HL-60/S4 (cell line): ENCODE measurements at regions not wholly inside any gene's neighbourhood (a gene's known extent, or its start where the extent isn't known, plus 50 kb on each side); places are given as distances from the start of the nearest gene placed in this dataset.
"Not testable (repeated sequence)": the region's sequence is repeated elsewhere in the genome, so short reads cannot be mapped to it uniquely, and the experiment has no call there.

ENCODE experiments used
- in situ Hi-C: fragments of 300-500 bp; cut with MboI; formaldehyde crosslinking; loops from 2 replicates; pipeline ENCODE4 v1.14.3; 2022; ENCODE audit warnings: low sequenced_read_pairs

DNA sequence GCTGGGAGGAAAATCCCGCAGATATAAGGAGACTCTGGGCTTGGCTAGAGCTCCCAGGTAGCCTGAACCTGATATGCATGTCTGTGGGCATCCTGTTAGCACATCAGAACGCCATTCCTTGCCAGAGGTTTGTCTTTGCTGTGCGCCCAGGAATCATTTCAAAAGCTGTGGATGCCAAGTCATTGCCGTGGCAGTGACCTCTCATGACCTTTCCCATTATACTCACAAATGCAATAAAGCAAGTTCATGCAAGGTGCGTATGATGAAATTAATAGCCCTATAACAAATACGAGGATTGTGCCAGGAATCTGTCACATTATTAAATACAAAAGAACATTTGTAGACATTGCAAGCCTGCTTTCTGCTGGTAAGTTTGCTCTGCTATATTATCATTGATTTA is 229.1 kb upstream of the PELI2 start:
- in situ Hi-C loops: no loop called here

DNA sequence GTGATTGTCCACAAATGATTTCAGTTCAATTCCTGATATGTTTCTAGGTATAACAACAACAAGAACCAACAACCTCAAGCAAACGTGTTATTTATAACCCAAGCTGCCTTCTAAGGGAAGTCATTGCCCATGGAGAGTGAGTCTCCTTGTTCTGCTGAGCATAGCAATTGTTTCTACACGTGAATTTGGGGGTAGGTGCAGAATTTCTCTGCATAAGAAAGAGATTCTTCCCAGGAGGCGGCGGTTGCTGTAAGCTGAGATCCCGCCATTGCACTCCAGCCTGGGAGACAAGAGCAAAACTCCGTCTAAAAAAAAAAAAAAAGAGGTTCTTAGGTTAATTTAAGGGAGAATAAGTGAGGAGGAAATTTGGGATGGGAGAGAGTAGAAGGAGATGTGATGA is 226.5 kb upstream of the PELI2 start:
- in situ Hi-C loops: no loop called here

DNA sequence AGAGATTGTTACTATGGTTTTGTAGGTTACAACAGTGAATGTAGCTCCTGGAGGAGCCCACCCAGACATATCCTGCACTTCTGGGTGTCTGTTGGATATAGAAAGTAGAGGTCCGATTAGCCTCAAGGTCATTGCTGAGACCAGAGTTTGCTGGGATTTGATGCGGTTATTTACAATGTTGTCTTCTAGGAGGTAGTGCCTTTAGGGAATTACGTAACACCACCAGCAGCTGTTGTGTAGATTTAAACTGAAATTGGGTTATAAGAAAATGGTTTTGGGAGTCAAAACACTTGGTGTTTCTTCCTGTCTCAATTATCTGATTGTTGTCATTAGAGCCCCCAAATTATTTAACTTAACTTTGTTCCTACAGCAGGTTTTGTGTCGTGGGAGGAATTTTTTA is 225.3 kb upstream of the PELI2 start:
- in situ Hi-C loops: no loop called here

DNA sequence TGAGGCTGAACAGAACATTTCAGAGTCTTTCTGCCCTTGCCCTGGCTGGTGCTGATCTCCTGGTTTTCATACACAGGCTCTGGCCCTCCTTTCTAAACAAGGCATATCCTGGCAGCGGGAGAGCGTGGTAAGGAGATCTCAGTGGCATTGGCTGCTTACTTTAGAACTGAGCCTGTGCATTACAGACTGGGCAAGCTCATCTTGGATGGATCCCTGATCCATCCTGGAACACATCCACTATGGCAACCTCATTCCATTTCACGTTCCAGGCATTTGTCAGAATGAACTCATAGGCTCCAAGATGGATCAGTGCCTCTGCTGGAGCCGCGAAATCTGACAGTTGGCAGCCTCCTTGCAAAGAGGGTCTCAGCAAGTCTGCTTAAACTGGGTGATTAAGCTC is 224.5 kb upstream of the PELI2 start:
- in situ Hi-C loops: no loop called here

DNA sequence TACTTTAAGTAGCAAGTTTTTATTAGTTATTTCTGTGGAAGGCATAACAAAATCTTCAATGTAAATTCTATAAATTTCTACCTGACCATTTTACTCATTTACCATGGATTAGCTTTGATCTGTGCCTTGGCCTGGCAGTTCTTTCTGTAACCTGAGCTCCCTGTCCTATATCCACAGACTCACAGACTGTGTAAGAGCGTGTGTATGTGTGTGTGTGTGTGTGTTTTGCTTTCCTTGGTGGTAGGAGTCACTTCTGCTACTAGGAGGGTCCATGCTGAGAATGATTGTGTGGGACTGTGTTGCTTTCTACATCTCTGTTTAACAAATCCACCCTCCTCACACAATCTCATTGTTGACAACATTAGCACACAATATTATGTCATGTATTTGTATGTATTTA is 221.2 kb upstream of the PELI2 start:
- in situ Hi-C loops: no loop called here

DNA sequence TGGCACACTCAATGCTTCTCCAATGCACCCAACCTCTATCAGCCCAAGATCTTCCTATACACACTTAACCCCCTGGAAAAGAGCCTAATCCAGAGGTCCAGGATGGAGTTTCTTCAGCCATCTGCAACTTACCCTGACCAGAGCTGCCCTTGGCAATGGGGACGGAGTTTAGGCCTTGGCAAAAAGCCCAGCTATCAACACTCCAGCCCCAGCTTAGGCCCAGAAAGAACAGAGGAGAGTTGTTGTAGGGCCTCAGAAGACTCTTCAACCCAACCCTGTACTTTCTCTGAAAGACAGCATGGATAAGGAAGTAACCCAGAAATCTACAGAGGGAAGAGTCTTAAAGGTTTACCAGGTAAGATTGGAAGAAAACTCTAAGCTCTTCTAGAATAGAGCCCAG is 219.3 kb upstream of the PELI2 start:
- in situ Hi-C loops: no loop called here

DNA sequence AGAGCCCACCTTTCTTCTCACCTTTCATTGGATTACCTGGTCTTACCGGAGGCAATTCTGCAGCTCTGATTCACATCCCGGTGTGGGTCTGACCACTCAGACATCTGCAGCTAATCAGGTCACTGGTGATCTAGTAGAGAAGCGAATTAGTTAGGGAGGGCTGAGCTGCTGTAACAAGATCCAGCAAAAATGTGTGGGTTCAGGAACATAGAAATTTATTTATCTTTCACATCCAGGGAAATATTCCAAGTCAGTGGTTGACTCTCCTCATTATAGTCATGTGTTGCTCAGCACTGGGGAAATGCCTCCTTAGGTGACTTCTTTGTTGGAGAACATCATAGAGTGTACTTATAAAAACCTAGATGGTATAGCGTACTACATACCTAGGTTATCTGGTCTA is 218.7 kb upstream of the PELI2 start:
- in situ Hi-C loops: no loop called here

DNA sequence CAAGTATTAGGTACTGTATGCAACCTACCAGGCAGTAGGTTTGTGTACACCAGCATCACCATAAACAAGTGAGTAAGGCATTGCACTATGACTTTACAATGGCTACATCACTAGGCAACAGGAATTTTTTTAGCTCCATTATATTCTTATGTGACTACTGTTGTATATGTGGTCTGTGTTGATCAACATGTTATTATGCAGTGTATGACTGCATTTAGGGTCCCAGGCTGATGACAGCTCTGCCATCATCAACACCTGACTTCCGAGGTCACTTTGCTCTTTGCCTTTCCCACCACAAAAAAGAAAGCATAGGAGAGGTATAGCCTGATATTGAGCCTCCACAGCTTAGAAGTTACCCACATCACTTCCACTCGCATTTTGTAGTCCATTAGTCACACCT is 217.5 kb upstream of the PELI2 start:
- in situ Hi-C loops: no loop called here

DNA sequence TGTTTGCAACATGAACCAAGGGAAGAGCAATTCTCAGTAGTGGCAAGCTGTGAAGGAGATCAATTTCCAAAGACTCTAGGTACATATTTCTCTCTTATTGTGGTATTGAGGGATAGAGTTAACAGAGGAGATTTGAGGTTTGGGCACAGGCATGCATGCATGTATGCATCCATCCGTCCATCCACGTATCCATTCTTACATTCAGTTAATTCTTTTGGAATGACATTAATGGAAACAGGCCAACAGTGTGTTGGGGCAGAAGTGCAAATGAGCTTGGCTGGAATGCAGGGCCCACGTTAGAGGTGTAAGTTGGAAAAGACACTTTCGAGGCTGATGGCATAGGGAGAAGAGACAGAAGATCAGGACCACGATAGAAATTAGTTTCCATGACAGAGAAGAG is 216.9 kb upstream of the PELI2 start:
- in situ Hi-C loops: no loop called here

DNA sequence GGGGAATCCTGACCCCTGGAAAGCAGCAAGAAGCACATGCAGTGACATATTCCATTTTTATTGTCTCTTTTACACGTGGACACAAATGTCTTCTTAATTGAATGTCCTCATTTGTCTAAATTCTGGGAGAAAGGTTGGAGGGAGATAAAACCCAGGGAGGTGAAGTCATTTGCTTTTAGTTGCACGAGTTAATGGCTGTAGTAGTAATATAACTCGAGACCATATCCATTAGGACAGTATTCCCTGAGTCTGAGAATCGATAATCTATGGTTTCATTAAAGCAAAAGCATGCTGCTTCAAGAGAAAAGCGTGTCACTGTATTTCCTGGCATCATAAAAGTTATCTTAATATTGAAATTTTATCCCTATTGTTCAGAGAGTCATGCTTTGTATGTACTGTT is 216.0 kb upstream of the PELI2 start:
- in situ Hi-C loops: no loop called here

DNA sequence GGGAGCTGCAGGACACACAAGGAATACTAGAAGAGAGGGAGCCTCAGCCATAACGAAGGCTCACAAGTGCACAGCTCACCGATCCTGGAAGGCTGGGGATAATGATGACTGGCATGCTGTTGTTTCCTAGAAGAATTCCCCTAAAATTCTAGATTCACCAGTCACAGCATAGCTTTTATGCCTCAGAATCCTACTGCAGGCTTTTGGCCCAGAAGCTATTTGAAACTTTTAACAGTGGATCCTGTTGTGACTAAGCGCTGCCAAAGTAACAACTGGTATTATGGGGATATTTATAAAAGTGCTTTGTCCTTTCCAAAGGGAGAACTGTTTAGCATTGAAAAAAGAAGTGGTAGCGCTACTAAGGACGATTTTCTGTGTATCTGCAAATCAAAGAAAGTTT is 214.1 kb upstream of the PELI2 start:
- in situ Hi-C loops: no loop called here

DNA sequence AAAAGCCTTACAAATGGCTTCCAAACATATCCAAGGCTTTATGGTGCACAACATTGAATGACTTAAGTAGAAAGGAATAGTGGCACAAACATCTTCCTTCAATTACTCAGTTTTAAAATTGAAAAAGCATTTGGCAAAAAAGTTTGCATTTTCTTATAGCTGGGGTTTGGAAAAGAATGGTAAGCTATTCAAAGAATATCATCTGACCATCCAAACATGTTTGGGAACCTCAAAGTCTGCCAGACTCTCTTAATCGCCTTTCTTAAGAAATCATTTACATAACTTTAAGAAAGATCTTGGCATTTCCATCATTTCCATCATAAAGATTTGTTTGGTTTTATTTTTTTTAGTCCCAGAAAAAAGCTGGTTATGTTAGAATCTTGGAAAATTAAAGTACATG is 210.1 kb upstream of the PELI2 start:
- in situ Hi-C loops: no loop called here

DNA sequence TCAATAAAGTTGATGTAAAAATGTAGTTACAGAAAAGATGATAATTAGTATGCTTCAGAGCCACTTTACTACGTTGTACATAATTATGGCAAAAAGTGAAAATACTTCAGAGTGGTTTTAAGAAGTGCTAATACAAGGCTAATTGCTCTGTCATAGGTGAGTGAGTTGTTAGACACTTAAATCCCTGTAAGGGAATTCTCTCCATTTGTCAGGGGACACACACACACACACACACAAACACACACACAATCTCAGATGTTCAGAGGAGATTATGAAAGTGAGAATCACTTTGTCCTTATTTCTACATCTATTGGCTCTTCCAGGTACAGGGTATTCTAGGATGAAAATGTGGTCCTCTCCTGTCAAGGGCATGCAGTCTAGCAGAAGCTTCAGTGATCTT is 208.3 kb upstream of the PELI2 start:
- in situ Hi-C loops: no loop called here

DNA sequence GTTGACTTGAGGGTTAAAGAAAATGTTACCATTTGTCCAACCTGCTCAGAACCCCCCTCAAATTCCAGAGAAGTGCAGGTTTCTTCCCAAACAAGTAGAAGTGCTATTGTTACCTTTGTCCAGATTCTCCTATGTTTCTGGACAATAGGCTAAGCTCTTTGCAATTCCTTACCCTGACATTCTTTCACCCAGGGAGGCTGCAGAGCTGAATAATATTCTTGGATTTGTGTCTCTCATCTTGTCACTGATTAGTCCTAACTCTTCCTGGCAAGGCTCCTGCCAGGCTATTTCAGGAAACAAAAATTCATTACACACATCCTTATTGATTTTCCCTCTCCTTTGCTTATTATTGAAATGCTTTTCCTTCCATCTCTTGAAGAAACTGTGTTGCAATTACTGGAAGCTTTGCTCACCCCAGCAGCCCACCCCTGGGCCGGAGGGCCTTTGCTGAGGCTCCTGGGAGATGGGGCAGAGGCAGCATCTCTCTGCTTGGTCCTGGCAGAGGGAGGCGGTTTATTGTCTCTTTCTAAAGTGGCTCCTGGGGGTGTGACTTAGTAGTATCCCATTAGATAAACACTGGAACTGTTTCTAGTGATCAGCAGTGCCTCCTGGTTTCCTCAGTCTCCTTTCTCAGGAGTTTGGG is 207.5 kb upstream of the PELI2 start:
- in situ Hi-C loops: no loop called here

DNA sequence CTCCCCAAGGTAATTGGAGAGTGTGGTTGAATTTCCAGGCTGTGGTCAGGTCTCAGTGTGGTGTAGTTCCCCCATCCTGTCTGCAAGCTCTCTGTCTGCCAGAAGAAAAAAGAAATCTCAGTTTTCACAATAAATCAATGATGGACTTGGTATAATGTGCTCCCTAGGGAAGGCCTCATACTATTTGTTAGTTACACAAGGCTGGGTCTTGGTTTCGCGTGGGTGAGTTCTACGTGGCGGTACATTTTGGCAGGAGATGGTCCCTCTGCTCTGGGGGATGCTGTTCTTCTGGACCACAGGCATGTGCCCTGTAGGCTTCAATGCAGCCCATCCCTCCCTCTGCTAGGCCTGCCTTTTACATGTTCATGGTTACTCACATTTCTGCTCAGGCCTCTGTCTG is 206.4 kb upstream of the PELI2 start:
- in situ Hi-C loops: no loop called here

DNA sequence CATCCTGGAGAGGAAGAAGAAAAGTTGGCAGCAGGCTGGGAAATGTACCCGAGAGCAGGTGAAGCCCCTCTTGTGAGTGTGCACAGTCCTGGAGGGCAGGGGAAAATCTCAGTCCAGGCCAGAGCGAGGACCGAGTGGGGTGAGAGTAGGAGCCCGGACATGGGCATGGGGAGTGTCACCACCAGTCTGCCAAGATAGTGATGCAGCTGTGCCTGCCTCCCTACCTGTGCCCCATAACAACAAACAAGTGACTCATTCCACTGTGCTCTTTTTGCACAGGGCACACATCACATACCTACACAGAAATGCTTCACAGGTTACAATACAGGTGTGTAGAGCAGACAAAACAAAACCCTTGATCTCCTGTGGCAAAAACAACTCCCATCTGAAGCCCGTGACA is 205.9 kb upstream of the PELI2 start:
- in situ Hi-C loops: no loop called here

DNA sequence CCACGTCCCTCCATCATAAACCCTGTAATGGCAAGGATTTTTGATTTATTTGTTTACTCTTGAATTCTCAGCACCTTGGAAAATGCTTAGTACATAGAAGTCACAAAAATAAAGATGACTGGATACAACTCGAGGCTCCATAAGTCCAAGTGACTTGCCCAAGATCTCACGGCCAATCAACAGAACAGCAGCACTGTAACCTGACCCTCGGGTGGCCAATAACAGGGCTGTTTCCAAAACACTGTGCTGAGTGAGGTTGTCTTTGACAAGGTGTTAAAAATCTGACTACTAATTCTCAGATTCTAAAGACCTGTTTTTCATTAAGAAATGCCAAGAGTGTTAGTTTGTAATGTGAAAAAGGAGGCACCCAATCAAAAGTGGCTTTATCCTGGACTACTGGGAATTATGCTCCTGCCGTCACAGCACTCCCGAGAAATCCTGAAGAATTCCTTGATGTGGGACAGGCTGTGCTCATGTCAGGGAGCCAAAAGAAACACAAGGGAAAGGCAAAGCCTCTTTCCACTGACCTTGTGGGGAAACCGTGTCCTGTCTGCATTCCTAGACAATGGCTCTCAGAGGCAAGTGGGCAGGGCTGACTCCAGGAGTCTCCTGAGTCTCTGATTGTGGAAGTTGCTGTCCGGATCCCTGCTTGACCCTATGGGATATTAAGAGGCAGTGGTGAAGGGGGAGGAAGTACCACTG is 204.7 kb upstream of the PELI2 start:
- in situ Hi-C loops: no loop called here

DNA sequence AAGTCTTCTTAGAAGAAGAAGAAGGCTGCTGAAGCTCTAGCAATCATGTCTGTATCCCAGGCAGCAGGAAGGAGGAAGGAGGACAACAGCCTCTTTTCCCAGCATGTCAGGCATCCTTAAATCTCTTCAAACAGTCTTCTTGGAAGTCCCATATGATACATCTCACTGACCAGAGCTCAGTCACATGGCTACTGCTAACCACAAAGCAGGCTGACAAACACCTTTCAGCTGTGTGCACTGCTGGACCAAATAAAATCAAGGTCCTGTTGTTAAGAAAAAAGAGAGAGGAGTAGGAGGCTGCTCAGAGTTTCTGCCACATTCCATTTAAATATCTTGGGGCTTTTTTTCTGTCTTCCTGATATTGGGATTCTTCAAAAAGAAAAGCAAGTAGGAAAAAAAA is 203.4 kb upstream of the PELI2 start:
- in situ Hi-C loops: no loop called here

DNA sequence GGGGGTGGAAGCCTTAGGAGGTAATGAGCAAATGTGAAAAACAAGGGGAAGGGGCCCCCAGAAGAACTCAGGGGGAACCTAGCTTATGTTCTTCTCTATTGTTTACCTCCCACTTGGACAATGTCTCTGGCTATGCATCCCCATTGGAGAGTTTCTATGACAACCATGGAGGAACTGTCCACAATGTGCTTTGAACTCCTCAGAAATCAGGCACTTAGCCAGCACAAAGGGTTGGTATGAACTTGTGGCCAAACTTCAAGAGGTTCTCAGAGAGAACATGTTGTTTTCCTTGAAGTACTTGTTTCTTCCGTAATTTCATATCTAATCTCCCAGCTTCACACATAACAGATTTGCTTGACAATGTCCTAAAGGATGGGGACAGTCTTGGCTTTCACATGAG is 202.8 kb upstream of the PELI2 start:
- in situ Hi-C loops: no loop called here

DNA sequence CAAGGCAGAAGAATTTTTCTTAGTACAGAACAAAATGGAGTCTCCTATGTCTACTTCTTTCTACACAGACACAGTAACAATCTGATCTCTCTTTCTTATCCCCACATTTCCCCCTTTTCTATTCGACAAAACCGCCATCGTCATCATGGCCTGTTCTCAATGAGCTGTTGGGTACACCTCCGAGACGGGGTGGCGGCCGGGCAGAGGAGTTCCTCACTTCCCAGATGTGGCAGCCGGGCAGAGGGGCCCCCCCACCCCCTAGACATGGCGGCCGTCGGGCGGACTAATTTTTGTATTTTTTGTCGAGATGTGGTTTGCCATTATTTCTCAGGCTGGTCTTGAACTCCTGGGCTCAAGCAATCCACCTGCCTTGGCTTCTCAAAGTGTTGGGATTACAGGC is 198.4 kb upstream of the PELI2 start:
- in situ Hi-C loops: not testable (repeated sequence)

DNA sequence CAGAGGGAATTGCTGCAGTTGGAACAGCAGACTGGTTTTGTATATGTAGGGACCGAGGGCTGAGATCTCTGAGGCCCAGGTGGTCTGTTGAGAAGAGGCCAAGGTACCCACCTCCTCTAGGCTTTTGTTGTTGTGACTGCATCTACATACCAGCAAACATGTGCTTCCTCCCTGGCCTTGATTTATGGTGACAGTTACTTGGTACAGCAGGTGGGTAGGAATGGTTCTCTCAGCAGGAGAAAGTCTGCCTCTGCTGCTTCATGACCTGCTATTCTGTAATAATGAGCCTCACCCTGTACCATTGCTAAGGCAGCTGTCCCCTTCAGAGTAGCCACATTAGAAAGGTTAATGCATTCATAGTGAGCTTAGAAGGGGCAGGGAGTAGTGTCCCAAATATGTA is 196.7 kb upstream of the PELI2 start:
- in situ Hi-C loops: no loop called here

DNA sequence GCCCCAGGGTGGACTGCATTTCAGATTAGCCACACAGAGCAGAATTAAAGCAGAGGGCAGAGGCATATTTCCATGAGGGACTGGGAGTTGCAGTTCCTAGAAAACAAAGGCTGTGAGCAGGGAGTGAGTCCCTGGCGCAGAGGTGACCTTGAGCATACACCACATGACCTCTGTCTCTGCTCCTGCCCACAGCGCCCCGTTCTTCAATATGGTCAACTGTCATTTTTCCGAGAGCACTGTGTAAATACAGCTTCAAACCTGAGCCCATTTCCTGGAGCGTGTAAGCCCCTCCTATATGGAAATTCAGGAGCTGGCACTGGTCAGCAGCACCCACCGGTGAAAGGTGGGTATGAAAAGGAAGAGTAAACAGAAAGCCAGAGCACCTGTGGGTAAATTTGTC is 192.2 kb upstream of the PELI2 start:
- in situ Hi-C loops: no loop called here

DNA sequence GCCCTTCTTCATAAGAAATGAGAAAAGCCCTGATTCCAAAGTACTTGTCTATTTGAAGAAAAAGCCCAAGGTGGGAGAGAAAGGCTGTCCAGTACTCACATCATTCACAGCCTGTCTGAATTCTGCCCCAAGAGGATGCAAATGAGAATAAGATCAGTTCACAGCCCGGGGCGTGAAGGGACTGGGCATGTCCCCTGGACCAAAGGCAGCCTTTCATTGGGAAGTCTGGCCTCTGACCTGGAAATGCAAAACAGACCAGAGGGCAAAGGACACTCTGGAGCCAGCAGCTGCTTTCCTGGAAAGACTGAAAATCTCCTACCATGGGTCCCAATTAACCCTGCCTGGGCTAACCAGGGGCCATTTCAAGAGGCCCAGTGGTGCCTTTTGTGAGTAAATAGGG is 191.2 kb upstream of the PELI2 start:
- in situ Hi-C loops: no loop called here
